NCI-H82 treated with DMSO at 0.1 percent for 48 hours (cell line): ENCODE measurements at regions not wholly inside any gene's neighbourhood (a gene's known extent, or its start where the extent isn't known, plus 50 kb on each side); places are given as distances from the start of the nearest gene placed in this dataset.

Source experiments
- DNase-seq: peaks from one replicate; lab custom pipeline; 2025; ENCODE audit not compliant: unreplicated experiment; lab: John Stamatoyannopoulos, UW

GRCh38 chr18:76255070-76255683 lies 239.9 kb downstream of the ZNF516 start:
- DNase-seq: no peak

- peak; percentile 1 for DNase-seq
Measured at GRCh38 chr18:76252880-76253279, 242.2 kb downstream of the ZNF516 start.

- DNase-seq: no peak
Measured at GRCh38 chr18:76252139-76252538, 242.9 kb downstream of the ZNF516 start.

- no peak for DNase-seq
Measured at GRCh38 chr18:76251691-76252090, 243.4 kb downstream of the ZNF516 start.

- DNase-seq: no peak
Measured at GRCh38 chr18:76246590-76246989, 248.5 kb downstream of the ZNF516 start.

GRCh38 chr18:76234676-76235060 lies 260.4 kb downstream of the ZNF516 start:
- DNase-seq: no peak

- no peak for DNase-seq
Measured at GRCh38 chr18:76233876-76234675, 261.0 kb downstream of the ZNF516 start.

- no peak for DNase-seq
Measured at GRCh38 chr18:76233406-76233805, 261.6 kb downstream of the ZNF516 start.

- DNase-seq: no peak
Measured at GRCh38 chr18:76232779-76233178, 262.3 kb downstream of the ZNF516 start.

GRCh38 chr18:76232010-76232409 lies 263.0 kb downstream of the ZNF516 start:
- DNase-seq: no peak

- no peak for DNase-seq
Measured at GRCh38 chr18:76231402-76231801, 263.6 kb downstream of the ZNF516 start.

GRCh38 chr18:76230791-76231190 lies 264.3 kb downstream of the ZNF516 start:
- no peak for DNase-seq

GRCh38 chr18:76228716-76229115 lies 266.3 kb downstream of the ZNF516 start:
- no peak for DNase-seq

- DNase-seq: no peak
Measured at GRCh38 chr18:76227759-76228158, 267.3 kb downstream of the ZNF516 start.

GRCh38 chr18:76223403-76223802 lies 271.6 kb downstream of the ZNF516 start:
- DNase-seq: no peak

- DNase-seq: no peak
Measured at GRCh38 chr18:76219023-76219422, 276.0 kb downstream of the ZNF516 start.

GRCh38 chr18:76216096-76216495 lies 278.9 kb downstream of the ZNF516 start:
- DNase-seq: no peak

GRCh38 chr18:76213991-76214390 lies 281.1 kb downstream of the ZNF516 start:
- DNase-seq: no peak

GRCh38 chr18:76212960-76213359 lies 282.1 kb downstream of the ZNF516 start:
- no peak for DNase-seq

GRCh38 chr18:76209597-76209996 lies 285.4 kb downstream of the ZNF516 start:
- DNase-seq: no peak

GRCh38 chr18:76208678-76209306 lies 286.2 kb downstream of the ZNF516 start:
- DNase-seq: no peak

GRCh38 chr18:76205906-76206305 lies 289.1 kb downstream of the ZNF516 start:
- DNase-seq: no peak
